ENCODE measurements at regions not wholly inside any gene's neighbourhood (a gene's known extent, or its start where the extent isn't known, plus 50 kb on each side); places are given as distances from the start of the nearest gene placed in this dataset.

- intact Hi-C loops (cut with DNase I) = no loop called here
- H3K27me3 ChIP-seq = no peaks in the 10 kb centered on the region
- no peak overlapping the region for H3K27ac ChIP-seq
- H3K36me3 ChIP-seq = no peaks in the 10 kb centered on the region
- no peak overlapping the region for H3K4me3 ChIP-seq
- no peaks in the 10 kb centered on the region for H3K4me1 ChIP-seq
- no peaks in the 10 kb centered on the region for H3K9me3 ChIP-seq
- TF ChIP-seq POLR2A (IDR thresholded peaks at IDR 0.05) = no peak
- no peak for TF ChIP-seq CTCF (IDR thresholded peaks at IDR 0.05)
- WGBS, 2 donors = 11% methylated on average over 1 of the region's 1 CpG; no CpG with 5 or more reads in 1 of the 2 donors
- DNase-seq = no peak
Observed at GRCh38 chrY:21813484-21814233, 80.7 kb downstream of the RBMY1D start.

DNA sequence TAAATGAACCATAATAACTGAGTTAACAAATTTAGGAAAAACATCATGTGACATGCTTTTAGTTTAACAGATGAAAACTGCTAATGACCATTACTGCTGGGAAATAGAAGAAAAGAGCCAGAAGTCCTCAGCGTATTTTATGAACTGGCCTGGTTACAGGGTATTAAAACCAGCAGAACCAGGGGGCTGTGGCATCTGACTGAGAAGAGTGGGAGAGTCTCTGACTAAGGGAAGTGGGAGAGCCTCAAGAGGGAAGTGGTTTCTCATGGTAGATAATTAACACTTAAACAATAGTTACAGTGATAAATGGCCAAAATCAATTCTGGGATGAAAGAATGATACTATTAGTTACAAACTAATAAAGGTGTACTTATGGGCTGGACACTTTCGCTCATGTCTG lies 79.8 kb downstream of the RBMY1D start:
- intact Hi-C loops (cut with DNase I) = no loop called here
- H3K9me3 ChIP-seq = no peaks in the 10 kb centered on the region
- H3K36me3 ChIP-seq = no peaks in the 10 kb centered on the region
- H3K4me3 ChIP-seq = no peak overlapping the region
- no peak for TF ChIP-seq CTCF (IDR thresholded peaks at IDR 0.05)
- no peak for TF ChIP-seq POLR2A (IDR thresholded peaks at IDR 0.05)
- no peak overlapping the region for H3K27ac ChIP-seq
- no peaks in the 10 kb centered on the region for H3K27me3 ChIP-seq
- DNase-seq = no peak
- 28% methylated on average over 2 of the region's 2 CpGs; no CpG with 5 or more reads in 1 of the 2 donors for WGBS, 2 donors
- no peaks in the 10 kb centered on the region for H3K4me1 ChIP-seq

- H3K4me1 ChIP-seq = no peaks in the 10 kb centered on the region
- TF ChIP-seq CTCF (IDR thresholded peaks at IDR 0.05) = no peak
- TF ChIP-seq POLR2A (IDR thresholded peaks at IDR 0.05) = no peak
- H3K9me3 ChIP-seq = no peaks in the 10 kb centered on the region
- H3K36me3 ChIP-seq = no peaks in the 10 kb centered on the region
- no peak for DNase-seq
- intact Hi-C loops (cut with DNase I) = no loop called here
- no peak overlapping the region for H3K4me3 ChIP-seq
- H3K27me3 ChIP-seq = no peaks in the 10 kb centered on the region
- 20% methylated on average over 1 of the region's 5 CpGs; no CpG with 5 or more reads in 1 of the 2 donors for WGBS, 2 donors
- H3K27ac ChIP-seq = no peak overlapping the region
Observed at GRCh38 chrY:21821881-21822280, 72.4 kb downstream of the RBMY1D start.

GRCh38 chrY:21827593-21827992 lies 66.7 kb downstream of the RBMY1D start:
- TF ChIP-seq POLR2A (IDR thresholded peaks at IDR 0.05) (no peak), CTCF (IDR thresholded peaks at IDR 0.05) (no peak)
- H3K36me3 ChIP-seq = no peaks in the 10 kb centered on the region
- no peaks in the 10 kb centered on the region for H3K9me3 ChIP-seq
- no peak for DNase-seq
- H3K4me1 ChIP-seq = no peaks in the 10 kb centered on the region
- WGBS, 2 donors = no CpG with 5 or more reads among the region's 3 CpGs
- no peak overlapping the region for H3K27ac ChIP-seq
- H3K27me3 ChIP-seq = no peaks in the 10 kb centered on the region
- no peak overlapping the region for H3K4me3 ChIP-seq
- intact Hi-C loops (cut with DNase I) = no loop called here
